Neuronal stem cell (in vitro differentiated cells): ENCODE measurements at regions not wholly inside any gene's neighbourhood (a gene's known extent, or its start where the extent isn't known, plus 50 kb on each side); places are given as distances from the start of the nearest gene placed in this dataset.

Experiments used
- DNase-seq: peaks from one replicate; pipeline ENCODE4 v3.0.0-alpha.2; 2013; ENCODE audit warnings: low spot score
- H2AFZ ChIP-seq: one replicate; pipeline ENCODE4 v1.6.1; 2013; ENCODE audit warnings: mild to moderate bottlenecking, low read length, inconsistent platforms
- H2AK5ac ChIP-seq: 2 replicates; pipeline ENCODE4 v1.6.1; 2013; ENCODE audit warnings: low read depth, mild to moderate bottlenecking, inconsistent platforms, low read length, moderate library complexity, mixed read lengths
- H2BK120ac ChIP-seq: 2 replicates; pipeline ENCODE4 v1.6.1; 2013; ENCODE audit warnings: low read depth, mild to moderate bottlenecking, inconsistent platforms, low read length, moderate library complexity, mixed read lengths
- H2BK12ac ChIP-seq: one replicate; pipeline ENCODE4 v1.6.1; 2013; ENCODE audit warnings: low read length, inconsistent platforms
- H2BK15ac ChIP-seq: 2 replicates; pipeline ENCODE4 v1.6.1; 2013; ENCODE audit warnings: mild to moderate bottlenecking, low read length, inconsistent platforms, mixed read lengths
- H2BK5ac ChIP-seq: one replicate; pipeline ENCODE4 v1.6.1; 2013; ENCODE audit warnings: inconsistent platforms, mild to moderate bottlenecking, low read length, moderate library complexity
- H3K14ac ChIP-seq: one replicate; pipeline ENCODE4 v1.6.1; 2013; ENCODE audit warnings: low read length, inconsistent platforms
- H3K18ac ChIP-seq: 2 replicates; pipeline ENCODE4 v1.6.1; 2013; ENCODE audit warnings: low read length, inconsistent platforms
- H3K23ac ChIP-seq: 2 replicates; pipeline ENCODE4 v1.6.1; 2013; ENCODE audit warnings: low read depth, mild to moderate bottlenecking, mixed read lengths, low read length, inconsistent platforms; ENCODE audit not compliant: poor library complexity
- H3K27ac ChIP-seq: replicated peaks from 3 replicates; pipeline ENCODE4 v1.5.1; 2013; ENCODE audit warnings: low read length, inconsistent platforms
- H3K27me3 ChIP-seq, 3 experiments: 2 replicates each; pipeline ENCODE4 v1.6.1; 2013; ENCODE audit warnings: low read length in 3 of 3, mild to moderate bottlenecking in 2 of 3, inconsistent platforms in 1 of 3, low read depth in 1 of 3, mixed read lengths in 1 of 3, moderate library complexity in 1 of 3; ENCODE audit not compliant: control insufficient read depth in 3 of 3, insufficient read depth in 3 of 3
- H3K36me3 ChIP-seq, 2 donors: replicated peaks in 1 of 2; 2 replicates each; pipeline ENCODE4 v1.6.1; 2013; ENCODE audit warnings: low read length in 2 of 2; ENCODE audit not compliant: control insufficient read depth in 2 of 2, insufficient read depth in 2 of 2
- H3K4ac ChIP-seq: 2 replicates; pipeline ENCODE4 v1.6.1; 2013; ENCODE audit warnings: inconsistent platforms, mild to moderate bottlenecking, low read length, moderate library complexity
- H3K4me1 ChIP-seq, 2 donors: 1 replicate in 1 of 2; 2 replicates in 1 of 2; pipeline ENCODE4 v1.6.1; 2013; ENCODE audit warnings: low read length in 2 of 2, low read depth in 1 of 2; ENCODE audit not compliant: control insufficient read depth in 2 of 2, insufficient read depth in 1 of 2
- H3K4me2 ChIP-seq: one replicate; pipeline ENCODE4 v1.6.1; 2013; ENCODE audit warnings: mild to moderate bottlenecking, low read length, inconsistent platforms; ENCODE audit not compliant: insufficient read depth, poor library complexity, severe bottlenecking
- H3K4me3 ChIP-seq, 2 donors: 2 replicates each; pipeline ENCODE4 v1.5.1; 2013; ENCODE audit warnings: low read length in 2 of 2, mild to moderate bottlenecking in 2 of 2, inconsistent platforms in 1 of 2, moderate library complexity in 1 of 2
- H3K79me1 ChIP-seq: one replicate; pipeline ENCODE4 v1.6.1; 2013; ENCODE audit warnings: low read depth, mild to moderate bottlenecking, inconsistent platforms, low read length, moderate library complexity
- H3K9ac ChIP-seq: one replicate; pipeline ENCODE4 v1.6.1; 2013; ENCODE audit warnings: mild to moderate bottlenecking, low read depth, low read length, inconsistent platforms; ENCODE audit not compliant: poor library complexity
- H3K9me3 ChIP-seq, 2 donors: replicated peaks in 1 of 2; 2 replicates each; pipeline versions ENCODE3 to v1.6.1; 2013; ENCODE audit warnings: low read length in 2 of 2, mild to moderate bottlenecking in 2 of 2, inconsistent platforms in 1 of 2, low read depth in 1 of 2, mixed read lengths in 1 of 2, moderate library complexity in 1 of 2; ENCODE audit not compliant: control insufficient read depth in 2 of 2, insufficient read depth in 1 of 2
- H4K8ac ChIP-seq: one replicate; pipeline ENCODE4 v1.6.1; 2013; ENCODE audit warnings: low read depth, mild to moderate bottlenecking, inconsistent platforms, low read length, moderate library complexity
- H4K91ac ChIP-seq: one replicate; pipeline ENCODE4 v1.6.1; 2013; ENCODE audit warnings: low read length, low read depth, mild to moderate bottlenecking, inconsistent platforms; ENCODE audit not compliant: poor library complexity
- WGBS, 2 donors: extraction: QIAGEN DNeasy Blood & Tissue Kit; methylation state at CpG; one replicate each; pipeline ENCODE4 v1.1.7; 2013; ENCODE audit warnings: missing lambda C conversion rate in 2 of 2, mixed read lengths in 1 of 2; ENCODE audit not compliant: insufficient read length in 2 of 2, insufficient replicate concordance in 1 of 2; ENCODE audit errors: extremely low coverage in 2 of 2; 5-methylcytosine and 5-hydroxymethylcytosine counted together

DNA sequence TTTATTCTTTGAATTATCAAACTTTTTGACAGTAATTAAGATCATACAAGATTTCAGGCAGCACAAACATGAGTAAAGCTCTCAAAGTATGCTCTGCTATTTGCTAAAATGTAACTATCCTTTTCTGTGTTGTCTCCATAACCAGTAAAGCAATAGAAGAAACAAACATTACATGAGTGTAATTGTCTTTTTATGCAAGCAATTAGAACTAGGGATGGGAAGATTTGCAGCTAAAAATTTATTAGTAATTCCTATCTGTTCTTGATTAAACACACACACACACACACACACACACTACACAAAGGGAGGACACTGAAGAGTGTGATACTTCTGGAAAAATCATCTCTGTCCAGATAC, 512.9 kb downstream of the FAT4 start:
- no peak overlapping the region for H2BK5ac ChIP-seq
- H3K9ac ChIP-seq, result no peak overlapping the region
- no peak overlapping the region for H2BK15ac ChIP-seq
- H3K14ac ChIP-seq, result no peak overlapping the region
- H3K4me2 ChIP-seq, result no peak overlapping the region
- H3K23ac ChIP-seq, result no peak overlapping the region
- H3K9me3 ChIP-seq, result no peaks in the 10 kb centered on the region
- H3K4me3 ChIP-seq, result no peak overlapping the region
- no peak overlapping the region for H2AFZ ChIP-seq
- no peaks in the 10 kb centered on the region for H3K79me1 ChIP-seq
- DNase-seq, result no peak
- H3K4ac ChIP-seq, result no peak overlapping the region
- H4K91ac ChIP-seq, result no peak overlapping the region
- H3K27me3 ChIP-seq, result no peaks in the 10 kb centered on the region
- no peak overlapping the region for H3K18ac ChIP-seq
- H4K8ac ChIP-seq, result no peak overlapping the region
- H3K36me3 ChIP-seq, result no peaks in the 10 kb centered on the region
- no peak overlapping the region for H2BK120ac ChIP-seq
- no peak overlapping the region for H2AK5ac ChIP-seq
- peaks cover 0 to under 1% of the 10 kb centered on the region in 2 donors for H3K4me1 ChIP-seq
- no peak overlapping the region for H3K27ac ChIP-seq
- no peak overlapping the region for H2BK12ac ChIP-seq

DNA sequence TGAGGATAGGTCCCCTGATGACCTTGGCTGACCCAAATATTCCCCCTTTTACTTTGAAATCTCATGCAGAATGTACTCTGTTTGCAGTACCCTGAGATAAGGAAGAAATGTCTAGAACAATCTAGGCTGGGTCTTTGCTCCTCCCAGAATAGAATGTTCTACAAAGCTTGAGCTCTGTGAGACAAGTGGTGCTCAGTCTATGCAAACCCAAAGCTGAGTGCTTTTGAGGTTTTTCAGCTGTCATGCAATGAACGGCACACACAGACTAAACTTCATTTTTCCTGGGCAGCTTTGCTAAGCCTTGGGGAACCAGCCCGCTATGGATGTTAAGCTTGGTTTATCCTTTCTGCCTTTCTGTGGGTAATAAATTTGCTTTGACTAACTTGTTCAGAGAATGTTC, 513.6 kb downstream of the FAT4 start:
- H3K4me2 ChIP-seq, result no peak overlapping the region
- DNase-seq, result no peak

GRCh38 chr4:125832161-125832560, 517.4 kb downstream of the FAT4 start:
- Histone ChIP-seq H2AFZ (no peak overlapping the region), H4K91ac (no peak overlapping the region), H3K14ac (no peak overlapping the region), H3K23ac (no peak overlapping the region), H3K4me2 (no peak overlapping the region), H2AK5ac (no peak overlapping the region), H2BK120ac (no peak overlapping the region), H3K36me3 (no peaks in the 10 kb centered on the region), H3K18ac (no peak overlapping the region), H3K4ac (no peak overlapping the region), H2BK12ac (no peak overlapping the region), H3K9me3 (no peaks in the 10 kb centered on the region), H3K27ac (no peak overlapping the region), H2BK5ac (no peak overlapping the region), H3K79me1 (no peaks in the 10 kb centered on the region), H3K4me1 (no peaks in the 10 kb centered on the region), H4K8ac (no peak overlapping the region), H3K4me3 (no peak overlapping the region), H3K9ac (no peak overlapping the region), H3K27me3 (no peaks in the 10 kb centered on the region), H2BK15ac (no peak overlapping the region)
- DNase-seq, result no peak
- no CpG with 5 or more reads among the region's 3 CpGs for WGBS, 2 donors

More for the DNA sequence above, 513.6 kb downstream of the FAT4 start:
- H3K79me1 ChIP-seq, result no peaks in the 10 kb centered on the region
- no peak overlapping the region for H3K27ac ChIP-seq
- H3K9ac ChIP-seq, result no peak overlapping the region
- H3K23ac ChIP-seq, result no peak overlapping the region
- no peaks in the 10 kb centered on the region for H3K9me3 ChIP-seq
- no peak overlapping the region for H3K18ac ChIP-seq
- H2BK15ac ChIP-seq, result no peak overlapping the region
- H2AFZ ChIP-seq, result no peak overlapping the region
- no peak overlapping the region for H2BK12ac ChIP-seq
- H4K91ac ChIP-seq, result no peak overlapping the region
- no CpG with 5 or more reads among the region's 2 CpGs for WGBS, 2 donors
- no peak overlapping the region for H2AK5ac ChIP-seq
- no peaks in the 10 kb centered on the region for H3K4me1 ChIP-seq
- H4K8ac ChIP-seq, result no peak overlapping the region
- H3K4ac ChIP-seq, result no peak overlapping the region
- H2BK5ac ChIP-seq, result no peak overlapping the region
- H3K14ac ChIP-seq, result no peak overlapping the region
- no peak overlapping the region for H2BK120ac ChIP-seq
- no peaks in the 10 kb centered on the region for H3K36me3 ChIP-seq
- H3K27me3 ChIP-seq, result no peaks in the 10 kb centered on the region
- H3K4me3 ChIP-seq, result no peak overlapping the region

DNA sequence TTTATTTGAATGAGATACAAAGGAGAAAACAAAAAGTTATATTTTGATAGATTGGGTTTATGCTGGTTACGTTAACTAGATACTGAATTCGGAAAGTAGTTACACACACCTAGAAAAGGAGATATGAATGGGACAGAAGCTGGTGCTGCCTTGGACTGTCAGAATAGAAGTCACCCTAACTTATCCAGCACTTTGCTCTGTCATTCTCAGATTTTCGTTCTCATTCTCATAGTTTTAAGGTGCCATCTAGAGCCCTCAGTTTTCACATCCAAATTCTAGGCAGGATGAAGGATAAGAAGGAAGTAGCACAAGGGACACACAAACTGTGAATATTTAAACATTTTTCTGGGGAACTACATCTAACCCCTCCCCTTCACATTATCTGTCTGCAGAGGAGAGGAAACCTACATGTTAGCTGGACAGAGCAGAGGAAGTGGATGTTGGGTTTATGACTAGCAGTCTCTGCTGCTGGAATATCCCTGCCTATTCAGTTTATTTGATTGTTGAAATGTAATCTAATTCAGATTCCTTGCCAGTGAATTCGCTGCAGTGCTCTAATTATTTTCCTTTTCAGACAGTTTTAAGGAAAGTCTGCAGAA, 521.9 kb downstream of the FAT4 start:
- DNase-seq, result no peak
- WGBS, 2 donors, result 100% methylated on average over 1 of the region's 4 CpGs; no CpG with 5 or more reads in 1 of the 2 donors
- no peak overlapping the region for H2BK12ac ChIP-seq

More for the DNA sequence above, 521.9 kb downstream of the FAT4 start:
- Histone ChIP-seq H2AFZ (peak overlapping the region; percentile 66), H2BK15ac (no peak overlapping the region), H3K23ac (no peak overlapping the region), H3K79me1 (no peaks in the 10 kb centered on the region), H3K36me3 (no peaks in the 10 kb centered on the region), H3K4me1 (no peaks in the 10 kb centered on the region), H4K91ac (no peak overlapping the region), H3K18ac (no peak overlapping the region), H3K4me3 (no peak overlapping the region), H2BK5ac (no peak overlapping the region), H3K4ac (no peak overlapping the region), H3K27me3 (no peaks in the 10 kb centered on the region), H3K14ac (no peak overlapping the region), H3K9me3 (no peaks in the 10 kb centered on the region), H2AK5ac (no peak overlapping the region), H3K4me2 (no peak overlapping the region), H3K9ac (no peak overlapping the region), H2BK120ac (no peak overlapping the region), H4K8ac (no peak overlapping the region), H3K27ac (no peak overlapping the region)
